Loucy (cell line): ENCODE measurements at regions not wholly inside any gene's neighbourhood (a gene's known extent, or its start where the extent isn't known, plus 50 kb on each side); places are given as distances from the start of the nearest gene placed in this dataset.

ENCODE experiments used
- EZH2phosphoT487 ChIP-seq: fragments of 200-600 bp; IDR thresholded peaks from 2 replicates; pipeline ENCODE4 v1.6.1; 2018; ENCODE audit warnings: antibody characterized with exemption, mild to moderate bottlenecking, moderate library complexity, borderline replicate concordance
- TF ChIP-seq, protein P1 (sequence below): fragments of 200-600 bp; sonication (generic); conservative IDR thresholded peaks from 2 replicates; pipeline ENCODE4 v1.5.1; 2014; ENCODE audit warnings: mild to moderate bottlenecking, antibody characterized with exemption, low read length

DNA sequence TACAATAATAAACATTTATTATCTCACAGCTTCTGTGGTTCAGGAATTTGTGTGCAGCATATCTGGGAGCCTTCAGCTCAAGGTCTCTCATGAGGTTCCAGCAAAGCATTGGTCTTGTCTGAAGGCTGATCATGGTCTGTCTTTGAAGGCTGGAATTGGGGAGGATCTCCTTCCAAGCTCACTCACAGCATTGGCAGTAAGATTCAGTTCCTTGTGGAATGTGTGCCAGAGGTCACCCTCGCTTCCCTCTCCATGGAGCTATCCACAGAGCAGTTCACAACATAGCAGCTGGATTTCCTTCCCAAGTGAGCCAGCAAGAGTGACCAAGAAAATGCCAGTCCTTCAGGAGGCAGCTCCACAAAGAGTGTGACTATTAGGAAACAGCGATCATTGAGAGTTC, 202.2 kb upstream of the ST6GAL2 start:
- TF ChIP-seq, protein P1, sequence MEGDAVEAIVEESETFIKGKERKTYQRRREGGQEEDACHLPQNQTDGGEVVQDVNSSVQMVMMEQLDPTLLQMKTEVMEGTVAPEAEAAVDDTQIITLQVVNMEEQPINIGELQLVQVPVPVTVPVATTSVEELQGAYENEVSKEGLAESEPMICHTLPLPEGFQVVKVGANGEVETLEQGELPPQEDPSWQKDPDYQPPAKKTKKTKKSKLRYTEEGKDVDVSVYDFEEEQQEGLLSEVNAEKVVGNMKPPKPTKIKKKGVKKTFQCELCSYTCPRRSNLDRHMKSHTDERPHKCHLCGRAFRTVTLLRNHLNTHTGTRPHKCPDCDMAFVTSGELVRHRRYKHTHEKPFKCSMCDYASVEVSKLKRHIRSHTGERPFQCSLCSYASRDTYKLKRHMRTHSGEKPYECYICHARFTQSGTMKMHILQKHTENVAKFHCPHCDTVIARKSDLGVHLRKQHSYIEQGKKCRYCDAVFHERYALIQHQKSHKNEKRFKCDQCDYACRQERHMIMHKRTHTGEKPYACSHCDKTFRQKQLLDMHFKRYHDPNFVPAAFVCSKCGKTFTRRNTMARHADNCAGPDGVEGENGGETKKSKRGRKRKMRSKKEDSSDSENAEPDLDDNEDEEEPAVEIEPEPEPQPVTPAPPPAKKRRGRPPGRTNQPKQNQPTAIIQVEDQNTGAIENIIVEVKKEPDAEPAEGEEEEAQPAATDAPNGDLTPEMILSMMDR, result no peak
- no peak for TF ChIP-seq EZH2phosphoT487
